NCI-H1930 (cell line): ENCODE measurements at regions not wholly inside any gene's neighbourhood (a gene's known extent, or its start where the extent isn't known, plus 50 kb on each side); places are given as distances from the start of the nearest gene placed in this dataset.

Source experiments
- DNase-seq, 2 experiments: peaks; one replicate each; lab custom pipeline; 2025; lab: John Stamatoyannopoulos, UW

DNA sequence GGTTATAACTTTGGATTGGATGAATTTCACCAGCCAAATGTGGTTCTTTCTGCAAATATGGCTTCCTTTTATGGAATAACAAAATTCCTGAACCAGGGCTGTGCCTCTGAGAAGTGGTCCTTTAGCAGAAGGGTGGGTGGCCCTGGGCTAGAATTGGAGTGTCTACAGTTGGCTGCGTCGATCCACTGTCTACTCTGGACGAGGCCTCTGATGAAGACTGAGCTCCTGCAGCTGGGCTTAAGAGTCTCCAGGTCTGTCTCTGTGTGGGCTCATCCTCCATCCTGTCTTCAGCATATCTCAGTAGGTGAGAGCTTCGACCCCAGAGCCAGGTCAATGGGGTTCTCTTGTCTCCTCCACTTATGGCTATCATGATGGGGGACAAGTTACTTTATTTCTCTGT lies 166.3 kb upstream of the PMEPA1 start:
- DNase-seq = no peak

DNA sequence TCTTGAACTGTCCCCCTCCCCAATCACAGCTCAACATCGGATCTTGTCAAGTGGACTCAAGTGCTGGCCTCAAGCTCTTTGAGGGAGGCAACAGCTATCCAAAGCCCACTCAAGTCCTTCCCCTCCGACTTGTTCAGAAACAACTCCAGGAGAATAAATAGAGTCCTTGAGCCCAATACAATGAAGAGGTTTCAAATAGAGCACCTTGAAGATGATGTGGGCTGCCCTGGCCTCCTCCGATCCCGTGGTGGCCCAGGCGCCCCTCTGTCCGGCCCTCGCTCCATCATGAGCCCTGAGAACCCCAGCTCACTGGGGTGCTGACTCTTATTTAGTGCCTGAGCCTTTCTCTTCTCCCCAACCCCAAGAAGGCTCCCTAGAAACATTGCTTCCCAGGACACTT lies 164.3 kb upstream of the PMEPA1 start:
- DNase-seq = no peak

- DNase-seq = no peak
These were observed 163.1 kb upstream of the PMEPA1 start for GRCh38 chr20:57872816-57873409.

DNA sequence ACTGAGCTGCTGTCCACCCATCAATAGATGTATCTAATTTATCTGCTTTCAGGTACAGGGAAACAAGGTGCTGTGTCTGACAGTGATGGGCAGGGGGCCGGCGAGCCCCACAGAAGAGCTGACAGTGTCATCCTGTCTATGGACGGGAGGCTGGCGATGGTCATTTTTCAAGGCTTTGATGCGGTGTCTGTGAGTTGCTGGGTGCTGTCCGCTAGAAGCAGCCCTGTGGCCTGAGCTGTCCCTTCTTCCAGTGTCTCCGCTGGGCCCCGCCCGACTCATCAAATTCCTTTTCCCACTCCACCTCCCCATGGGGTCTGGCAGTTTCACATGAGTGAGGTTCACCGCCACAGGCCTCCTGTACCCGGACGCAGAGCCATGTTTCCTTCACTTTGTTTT lies 161.4 kb upstream of the PMEPA1 start:
- no peak for DNase-seq

DNA sequence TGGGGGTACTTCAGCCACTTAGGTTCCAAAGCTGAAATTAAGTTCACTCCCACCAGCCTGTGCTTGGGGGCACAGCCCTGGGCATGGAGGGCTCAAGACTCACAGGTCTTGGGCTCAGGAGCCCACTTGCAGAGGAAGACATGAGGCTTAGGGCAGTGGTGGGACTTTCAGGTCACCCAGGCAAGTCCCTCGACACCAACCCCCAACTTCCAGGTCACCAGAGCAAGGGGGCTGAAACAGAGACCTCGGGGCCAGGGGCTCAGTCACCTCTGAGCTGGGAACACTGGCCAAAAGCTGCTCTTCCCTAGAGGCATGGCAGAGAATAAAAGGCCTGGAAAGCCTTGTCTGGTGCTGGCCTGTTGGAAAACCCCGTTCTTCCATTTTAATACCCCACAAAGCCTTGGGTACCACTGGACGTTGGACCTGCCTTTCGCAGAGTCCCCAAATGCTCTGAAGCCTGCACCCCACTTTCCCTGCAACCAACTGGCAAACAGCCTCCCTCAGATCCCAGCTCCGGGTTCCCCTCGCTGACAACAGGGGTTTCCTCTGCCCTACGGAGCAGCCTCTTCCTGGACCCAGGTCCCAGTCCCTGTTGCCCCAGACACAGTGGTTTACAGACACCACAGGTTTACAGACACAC lies 160.9 kb upstream of the PMEPA1 start:
- no peak for DNase-seq

GRCh38 chr20:57869951-57870315 lies 160.1 kb upstream of the PMEPA1 start:
- no peak for DNase-seq

DNA sequence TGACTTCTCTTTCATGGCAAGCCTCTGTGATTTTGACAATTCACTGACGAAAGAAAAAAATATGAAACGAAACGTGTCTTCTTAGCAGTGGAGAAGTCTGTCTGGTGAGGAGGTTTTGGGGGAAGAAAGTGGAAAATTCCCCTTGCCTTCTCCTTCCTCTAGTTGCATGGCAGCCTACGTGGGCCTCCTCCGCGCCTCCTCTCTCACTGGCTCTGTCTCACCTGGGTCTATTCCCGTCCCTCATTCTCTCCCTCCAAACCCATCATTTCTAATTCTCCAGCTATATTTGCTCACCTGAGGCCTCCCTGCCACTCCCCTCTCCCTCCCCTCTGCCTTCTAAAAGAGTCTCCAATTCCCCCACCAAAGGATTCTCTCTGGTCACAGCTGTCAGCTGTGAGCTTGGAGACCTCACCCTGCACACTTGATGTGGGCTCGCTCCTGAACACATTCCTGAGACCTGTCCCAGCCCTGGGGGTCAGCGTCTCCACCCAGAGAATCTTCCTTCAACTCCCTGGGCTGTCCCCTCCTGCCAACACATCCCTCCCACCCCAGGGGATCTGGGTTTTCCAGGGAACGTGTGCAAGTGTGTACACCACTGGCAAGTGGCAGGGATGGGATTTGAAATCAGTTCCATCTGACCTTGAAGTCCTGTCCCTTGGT lies 159.6 kb upstream of the PMEPA1 start:
- no peak for DNase-seq

GRCh38 chr20:57868310-57868709 lies 158.5 kb upstream of the PMEPA1 start:
- no peak for DNase-seq

GRCh38 chr20:57867807-57868206 lies 158.0 kb upstream of the PMEPA1 start:
- no peak for DNase-seq

DNA sequence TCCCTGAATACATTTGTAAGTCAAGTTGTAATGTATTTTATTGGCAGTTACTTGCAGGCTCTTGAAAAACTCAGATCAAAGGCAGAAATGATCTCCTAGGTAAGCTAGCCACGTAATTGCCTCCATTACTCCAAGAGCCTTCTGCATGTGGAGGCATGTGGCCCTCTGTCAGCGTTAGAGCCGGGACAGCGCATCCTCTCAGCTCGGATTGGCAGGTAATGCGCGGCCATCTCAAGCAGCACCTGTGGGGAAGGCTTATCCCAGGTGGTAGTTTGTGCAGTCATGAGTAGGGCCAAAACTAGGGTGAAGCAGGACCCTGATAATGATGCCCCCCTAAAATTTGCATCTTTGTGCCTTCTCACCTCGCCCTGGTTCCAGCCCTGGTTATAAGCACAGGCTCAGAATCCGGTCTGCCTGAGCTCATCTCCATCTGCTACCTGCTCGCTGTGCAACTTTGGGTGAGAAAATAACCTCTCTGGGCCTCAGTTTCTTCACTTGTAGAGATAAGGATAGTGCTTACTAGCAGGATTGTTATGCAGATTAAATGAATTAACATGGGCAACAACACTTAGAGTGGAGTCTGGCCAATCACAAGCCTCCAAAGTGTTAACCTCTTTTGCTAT lies 157.5 kb upstream of the PMEPA1 start:
- DNase-seq = no peak

DNA sequence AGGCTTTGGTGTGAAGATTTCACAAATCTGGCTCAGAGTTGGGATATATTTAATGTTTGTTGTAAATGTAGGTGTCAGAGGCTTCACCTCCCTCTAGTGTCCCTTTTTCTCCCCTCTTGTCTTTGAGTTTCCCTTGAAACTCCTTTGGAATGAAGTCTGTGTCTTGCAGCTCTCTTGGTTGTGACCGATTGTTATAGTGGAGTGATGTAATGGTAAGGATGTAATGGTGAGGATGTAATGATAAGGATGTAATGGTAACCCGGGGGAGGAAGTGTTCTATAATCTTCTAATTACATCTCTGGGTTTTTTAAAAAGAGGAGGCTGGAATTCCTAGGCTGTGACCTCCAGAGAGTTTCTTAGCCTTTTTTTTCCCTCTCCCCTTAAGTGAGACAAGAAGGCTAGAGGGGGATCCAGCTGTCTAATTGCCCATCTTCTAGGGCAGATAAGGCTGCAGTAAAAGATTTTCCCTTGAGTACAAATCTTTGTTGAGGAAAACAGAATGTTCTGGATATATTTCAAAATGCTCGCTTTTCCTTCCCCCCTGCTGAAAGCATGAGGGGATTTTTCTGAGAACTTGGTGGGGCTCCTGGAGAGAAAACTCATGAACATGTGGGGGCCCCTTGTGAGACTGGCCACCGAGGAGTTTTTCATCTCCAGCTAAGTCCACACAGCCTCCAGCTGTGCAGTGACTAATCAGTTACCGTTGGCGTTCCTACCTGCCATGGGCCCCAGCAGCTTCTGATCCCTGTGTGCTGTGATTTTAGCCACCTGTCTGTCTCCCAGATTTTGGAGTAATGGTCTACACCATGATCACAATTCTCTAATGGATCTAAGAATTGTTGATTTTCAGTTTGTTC lies 156.7 kb upstream of the PMEPA1 start:
- DNase-seq = no peak

GRCh38 chr20:57865266-57865665 lies 155.5 kb upstream of the PMEPA1 start:
- DNase-seq = no peak

DNA sequence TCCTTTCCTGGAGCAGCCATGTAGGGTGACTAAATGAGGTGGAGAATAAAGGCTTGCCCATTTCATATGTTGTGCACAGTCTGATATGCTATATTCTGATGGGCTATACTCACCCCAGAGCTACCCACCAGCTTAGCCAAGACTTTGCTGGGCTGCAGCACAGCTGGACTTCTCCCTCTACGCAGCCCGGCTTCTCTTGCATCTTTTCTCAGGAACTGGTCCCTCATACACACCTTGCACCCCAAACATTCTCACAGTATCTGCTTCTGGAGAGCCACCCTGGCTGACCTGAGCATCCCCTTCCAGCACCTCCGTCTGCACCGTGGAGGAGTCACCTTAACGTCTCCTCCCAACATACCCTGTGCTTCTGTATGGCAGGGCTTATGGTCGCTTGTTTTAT lies 150.8 kb upstream of the PMEPA1 start:
- no peak for DNase-seq

DNA sequence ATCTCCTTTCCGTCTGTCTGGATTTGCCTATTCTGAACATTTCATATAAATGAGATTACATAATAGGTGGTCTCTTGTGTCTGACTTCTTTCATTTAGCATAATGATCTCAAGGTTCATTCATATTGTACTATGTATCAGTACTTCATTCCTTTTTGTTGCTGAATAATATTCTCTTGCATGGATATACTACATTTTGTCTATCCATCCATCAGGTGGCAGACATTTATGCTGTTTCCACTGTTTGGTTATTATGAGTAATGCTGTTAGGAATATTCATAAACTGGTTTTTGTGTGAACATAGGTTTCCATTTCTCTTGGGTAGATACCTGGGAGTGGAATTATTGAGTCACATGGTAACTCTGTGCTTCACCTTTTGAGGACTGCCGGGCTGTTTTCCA lies 148.2 kb upstream of the PMEPA1 start:
- DNase-seq = no peak

DNA sequence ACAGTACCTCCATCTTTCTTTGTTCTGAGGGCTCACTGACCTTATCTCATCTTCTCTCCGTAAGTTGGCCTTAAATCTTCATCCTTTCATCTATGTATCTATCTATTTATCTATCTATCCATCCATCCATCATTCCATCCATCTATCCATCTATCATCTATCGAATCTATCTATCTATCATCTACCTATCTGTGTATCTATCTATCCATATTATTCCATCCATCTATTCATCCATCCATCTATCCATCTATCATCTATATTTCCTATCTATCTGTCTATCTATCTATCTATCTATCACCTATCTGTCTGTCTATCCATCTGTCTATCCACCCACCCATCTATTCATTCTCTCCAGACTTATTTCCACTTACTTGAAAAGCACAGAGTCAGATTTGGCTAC lies 147.3 kb upstream of the PMEPA1 start:
- no peak for DNase-seq

DNA sequence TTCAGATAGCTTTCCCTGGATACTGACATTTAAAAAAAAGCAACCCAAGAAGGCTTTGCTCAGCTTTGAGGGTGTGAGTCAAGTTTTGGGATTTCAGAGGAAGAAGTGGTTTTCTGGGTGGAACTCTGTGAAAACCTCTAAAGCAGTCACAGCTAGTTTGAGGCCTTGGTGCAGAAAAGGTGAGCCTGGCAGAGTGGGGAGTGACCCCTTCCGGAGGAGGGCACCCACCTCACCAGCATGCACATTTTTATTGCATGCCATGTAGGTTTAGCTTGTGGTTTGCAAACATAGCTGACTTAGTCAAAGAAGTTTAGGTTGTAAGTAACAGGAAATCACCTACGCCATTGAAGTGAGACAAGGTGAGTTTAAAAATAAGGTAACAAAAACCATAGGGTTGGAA lies 146.8 kb upstream of the PMEPA1 start:
- no peak for DNase-seq

DNA sequence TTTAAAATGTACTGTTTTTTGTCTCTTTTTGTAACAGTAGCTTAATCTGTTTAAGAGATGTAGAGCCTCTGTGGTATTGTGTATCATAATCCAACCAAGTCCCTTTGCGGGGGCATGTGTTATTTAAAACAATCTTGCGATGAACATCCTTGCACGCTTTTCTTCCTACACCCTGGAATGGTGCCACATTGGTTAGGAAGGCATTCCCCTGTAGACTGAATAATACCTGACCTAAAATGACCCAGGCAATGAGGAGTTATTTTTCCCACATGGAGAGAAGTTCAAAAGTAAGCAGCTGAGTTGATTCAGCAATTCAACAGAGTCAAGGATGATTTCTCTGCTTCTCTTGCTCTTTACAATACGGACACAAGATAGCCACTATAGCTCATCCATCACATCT lies 142.0 kb upstream of the PMEPA1 start:
- no peak for DNase-seq

- DNase-seq = no peak
These were observed 141.3 kb upstream of the PMEPA1 start for GRCh38 chr20:57851025-57851682.

- no peak for DNase-seq
These were observed 139.9 kb upstream of the PMEPA1 start for GRCh38 chr20:57849521-57850215.

DNA sequence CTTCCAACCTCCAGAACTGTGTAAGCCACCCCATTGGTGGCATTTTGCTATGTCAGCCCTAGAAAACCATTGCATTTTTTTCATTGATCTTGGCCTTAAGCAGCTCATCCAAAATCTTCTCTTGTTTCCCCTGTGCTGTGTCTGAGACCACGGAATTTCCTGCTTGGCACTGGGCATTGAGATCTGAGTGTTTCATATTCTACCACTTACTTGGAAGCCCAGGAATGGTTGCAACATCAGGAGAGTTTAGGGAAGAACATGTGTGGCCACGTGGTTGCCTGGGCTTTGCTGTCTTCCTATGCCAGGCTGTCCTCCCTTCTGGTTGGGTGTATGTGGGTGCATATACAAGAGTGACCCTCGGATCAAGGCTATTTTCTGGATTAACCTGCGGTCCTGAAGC lies 139.3 kb upstream of the PMEPA1 start:
- no peak for DNase-seq

GRCh38 chr20:57848282-57848681 lies 138.5 kb upstream of the PMEPA1 start:
- DNase-seq = no peak
